Activated T-cell treated with anti-CD3 and anti-CD28 coated beads, Interleukin-2, amount 50 U/mL, for 24 hours (primary cell): ENCODE measurements at regions not wholly inside any gene's neighbourhood (a gene's known extent, or its start where the extent isn't known, plus 50 kb on each side); places are given as distances from the start of the nearest gene placed in this dataset.
"Not testable (repeated sequence)": the region's sequence is repeated elsewhere in the genome, so short reads cannot be mapped to it uniquely, and the experiment has no call there.

Experiments
- DNase-seq: peaks from one replicate; pipeline ENCODE4 v3.0.0-alpha.2; 2020
- H3K27ac Mint-ChIP-seq: 2 replicates; pipeline ENCODE4 v1.8.0; 2020; ENCODE audit warnings: mild to moderate bottlenecking, mixed read lengths
- H3K27me3 Mint-ChIP-seq: 2 replicates; pipeline ENCODE4 v1.8.0; 2020; ENCODE audit warnings: mixed read lengths
- H3K36me3 Mint-ChIP-seq: 2 replicates; pipeline ENCODE4 v1.8.0; 2020; ENCODE audit warnings: low read depth, mixed read lengths
- H3K4me1 Mint-ChIP-seq: 2 replicates; pipeline ENCODE4 v1.8.0; 2020; ENCODE audit warnings: low read depth, mixed read lengths
- H3K4me3 Mint-ChIP-seq: 2 replicates; pipeline ENCODE4 v1.8.0; 2020; ENCODE audit warnings: mild to moderate bottlenecking, moderate library complexity, mixed read lengths
- H3K9me3 Mint-ChIP-seq: 2 replicates; pipeline ENCODE4 v1.8.0; 2020; ENCODE audit warnings: mixed read lengths

DNA sequence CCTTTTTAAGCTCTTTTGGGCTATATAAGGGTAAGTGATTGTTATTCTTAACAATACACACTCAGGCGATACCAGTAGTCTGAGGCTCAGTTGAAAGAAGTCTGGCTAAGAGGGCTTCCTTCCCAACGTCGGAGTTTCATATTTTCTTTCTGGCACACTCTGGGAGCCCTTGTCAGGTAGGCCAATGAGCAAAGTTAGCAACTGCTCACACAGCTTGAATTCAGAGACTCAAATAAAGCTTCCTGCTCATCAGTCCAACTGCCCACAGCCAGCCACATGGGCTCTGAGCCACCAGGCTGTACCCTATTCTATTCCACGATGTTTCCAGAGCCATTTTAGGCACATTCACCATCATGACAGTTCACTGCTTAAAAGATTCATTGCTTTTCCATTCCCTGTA, 155.1 kb upstream of the TBL1XR1 start:
- no peaks in the 10 kb centered on the region for H3K27me3 Mint-ChIP-seq
- H3K9me3 Mint-ChIP-seq = no peaks in the 10 kb centered on the region
- no peak for DNase-seq
- no peak overlapping the region for H3K4me3 Mint-ChIP-seq
- no peaks in the 10 kb centered on the region for H3K36me3 Mint-ChIP-seq
- H3K4me1 Mint-ChIP-seq = peaks cover 61% of the 10 kb centered on the region
- no peak overlapping the region for H3K27ac Mint-ChIP-seq

DNA sequence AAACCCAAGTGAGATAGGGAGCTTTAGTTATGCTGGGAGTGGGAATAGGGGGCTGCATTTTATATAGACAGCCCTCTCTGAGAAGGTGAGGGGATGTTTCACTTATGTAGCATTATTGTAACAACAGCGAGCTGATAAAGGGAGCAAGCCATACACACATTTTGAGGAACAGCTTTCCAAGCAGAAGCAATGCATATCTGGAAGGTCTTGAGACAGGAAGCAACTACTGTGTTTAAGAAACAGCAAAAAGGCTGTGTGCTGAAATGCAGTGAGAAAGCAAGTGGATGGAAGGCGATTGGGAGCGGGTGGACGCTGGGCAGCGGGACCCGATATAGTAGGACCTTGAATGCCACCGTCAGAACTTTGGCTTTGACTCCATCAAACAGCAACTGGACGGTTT, 155.9 kb upstream of the TBL1XR1 start:
- Mint-ChIP-seq H3K9me3 (no peaks in the 10 kb centered on the region), H3K4me1 (peaks cover 61% of the 10 kb centered on the region), H3K27ac (no peak overlapping the region), H3K27me3 (no peaks in the 10 kb centered on the region), H3K36me3 (no peaks in the 10 kb centered on the region), H3K4me3 (no peak overlapping the region)
- no peak for DNase-seq

DNA sequence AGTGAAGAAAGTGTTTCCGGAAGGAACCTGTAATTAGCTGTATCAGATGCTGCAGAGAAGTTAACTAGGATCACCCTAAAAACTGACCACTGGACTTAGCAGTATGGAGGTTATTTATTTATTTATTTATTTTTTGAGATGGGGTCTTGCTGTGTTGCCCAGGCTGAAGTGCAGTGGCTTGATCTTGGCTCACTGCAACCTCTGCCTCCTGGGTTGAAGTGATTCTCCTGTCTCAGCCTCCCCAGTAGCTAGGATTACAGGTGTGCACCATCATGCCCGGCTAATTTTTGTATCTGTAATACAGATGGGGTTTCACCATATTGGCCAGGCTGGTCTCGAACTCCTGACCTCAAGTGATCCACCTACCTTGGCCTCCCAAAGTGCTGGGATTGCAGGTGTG, 156.6 kb upstream of the TBL1XR1 start:
- H3K4me3 Mint-ChIP-seq, H3K27ac Mint-ChIP-seq, H3K27me3 Mint-ChIP-seq, H3K9me3 Mint-ChIP-seq, DNase-seq, H3K36me3 Mint-ChIP-seq: not testable (repeated sequence)
- H3K4me1 Mint-ChIP-seq = peaks cover 65% of the 10 kb centered on the region

DNA sequence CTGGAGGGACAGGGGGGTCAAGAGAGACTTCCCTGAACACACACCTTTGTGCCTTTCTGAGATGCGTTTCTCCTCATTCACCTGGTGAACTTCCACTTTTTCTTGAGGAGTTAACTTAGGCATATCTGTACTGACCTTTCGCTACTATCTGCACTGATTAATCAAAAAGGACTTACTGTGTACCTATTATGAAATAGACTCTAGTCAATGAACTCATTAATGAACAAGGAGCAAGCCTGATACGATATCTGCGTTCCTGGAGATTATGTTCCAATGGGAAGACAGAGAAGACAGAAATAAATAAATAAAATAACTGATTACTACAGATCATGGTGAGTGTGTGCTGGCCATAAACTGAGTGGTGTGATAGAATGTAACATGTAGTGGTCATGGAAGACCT, 157.2 kb upstream of the TBL1XR1 start:
- H3K27me3 Mint-ChIP-seq = no peaks in the 10 kb centered on the region
- peaks cover 65% of the 10 kb centered on the region for H3K4me1 Mint-ChIP-seq
- H3K36me3 Mint-ChIP-seq = no peaks in the 10 kb centered on the region
- H3K27ac Mint-ChIP-seq = no peak overlapping the region
- H3K9me3 Mint-ChIP-seq = no peaks in the 10 kb centered on the region
- H3K4me3 Mint-ChIP-seq = no peak overlapping the region
- DNase-seq = no peak

DNA sequence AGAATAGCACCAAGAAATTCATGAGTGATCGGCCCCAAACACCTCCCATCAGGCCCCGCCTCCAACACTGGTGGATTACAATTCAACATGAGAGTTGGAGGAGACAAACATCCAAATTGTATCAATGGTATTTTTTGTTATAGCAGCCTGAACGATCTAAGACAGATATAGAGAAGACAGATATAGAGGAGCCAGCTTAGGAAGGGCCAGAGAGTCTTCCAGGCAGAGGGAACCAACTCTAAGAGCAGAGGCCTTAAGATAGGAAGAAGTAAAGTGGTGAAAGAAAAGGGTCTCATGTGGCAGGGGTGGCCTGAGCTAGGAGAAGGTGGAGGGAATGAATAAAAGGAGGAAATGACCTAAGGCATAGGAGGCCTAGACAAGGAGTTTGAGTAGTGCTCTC, 158.8 kb upstream of the TBL1XR1 start:
- Mint-ChIP-seq H3K4me3 (no peak overlapping the region), H3K27ac (no peak overlapping the region)
- no peak for DNase-seq

DNA sequence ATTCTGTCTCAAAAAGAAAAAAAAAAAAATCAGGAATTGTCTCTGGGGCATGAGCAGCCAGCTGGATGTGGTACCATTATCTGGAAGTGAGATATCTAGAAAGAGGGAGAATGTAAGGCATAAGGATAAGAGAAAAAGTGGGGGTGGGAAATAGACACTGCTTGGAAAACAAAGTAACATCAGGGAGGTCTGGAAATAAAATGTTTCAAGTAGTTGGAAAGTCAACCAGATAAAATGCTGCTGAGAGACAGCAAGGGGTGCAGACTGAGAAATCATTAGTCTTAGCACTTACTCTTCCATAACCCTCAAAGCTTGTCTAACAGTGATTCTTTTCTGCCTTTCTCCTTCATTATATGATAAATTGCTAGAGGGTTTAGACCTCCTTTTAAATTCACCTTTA, 159.7 kb upstream of the TBL1XR1 start:
- Mint-ChIP-seq H3K4me3 (no peak overlapping the region), H3K27ac (peak overlapping the region; percentile 97), H3K27me3 (no peaks in the 10 kb centered on the region), H3K36me3 (no peaks in the 10 kb centered on the region), H3K9me3 (no peaks in the 10 kb centered on the region), H3K4me1 (peaks cover 68% of the 10 kb centered on the region)
- no peak for DNase-seq

More for the DNA sequence above, 158.8 kb upstream of the TBL1XR1 start:
- Mint-ChIP-seq H3K27me3 (no peaks in the 10 kb centered on the region), H3K36me3 (no peaks in the 10 kb centered on the region), H3K9me3 (no peaks in the 10 kb centered on the region), H3K4me1 (peaks cover 69% of the 10 kb centered on the region)

DNA sequence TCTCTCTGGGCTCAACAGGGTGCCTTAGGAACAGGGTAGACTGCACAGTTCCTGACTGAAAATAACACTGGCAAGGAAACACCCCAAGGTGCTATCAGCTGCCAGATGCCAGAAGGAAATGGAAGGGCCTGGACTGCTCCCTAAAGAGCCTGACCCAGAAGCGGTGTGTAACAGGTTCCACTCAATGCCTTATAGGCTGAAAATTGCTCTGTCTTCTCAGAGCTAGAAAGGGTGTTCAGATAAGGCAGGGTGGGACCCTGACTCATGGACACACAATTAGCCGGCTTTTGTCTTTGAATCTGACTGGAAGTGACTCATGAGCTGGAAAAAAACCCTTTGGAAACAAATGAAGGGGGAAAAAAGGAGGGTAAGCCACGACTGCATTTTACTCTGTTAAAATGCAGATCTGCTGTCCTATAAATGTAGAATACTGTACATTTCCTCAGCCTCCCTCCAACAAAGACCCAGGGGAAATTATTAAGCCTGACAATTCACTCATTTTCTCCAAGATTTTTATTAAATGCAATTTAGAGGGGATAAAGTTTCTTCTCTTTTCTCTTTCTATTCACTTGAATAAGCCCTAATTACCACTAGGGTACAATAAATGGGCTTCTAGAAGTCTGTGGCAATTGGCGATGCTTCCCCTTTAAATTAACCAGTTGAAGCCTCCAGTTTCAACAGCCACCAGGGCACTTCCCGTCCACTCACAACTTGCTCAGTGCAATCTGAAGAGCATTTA, 160.2 kb upstream of the TBL1XR1 start:
- Mint-ChIP-seq H3K4me1 (peaks cover 62% of the 10 kb centered on the region), H3K27me3 (no peaks in the 10 kb centered on the region), H3K9me3 (no peaks in the 10 kb centered on the region), H3K36me3 (no peaks in the 10 kb centered on the region), H3K27ac (peak overlapping the region; percentile 97), H3K4me3 (peak overlapping the region; percentile 74)
- DNase-seq = no peak

DNA sequence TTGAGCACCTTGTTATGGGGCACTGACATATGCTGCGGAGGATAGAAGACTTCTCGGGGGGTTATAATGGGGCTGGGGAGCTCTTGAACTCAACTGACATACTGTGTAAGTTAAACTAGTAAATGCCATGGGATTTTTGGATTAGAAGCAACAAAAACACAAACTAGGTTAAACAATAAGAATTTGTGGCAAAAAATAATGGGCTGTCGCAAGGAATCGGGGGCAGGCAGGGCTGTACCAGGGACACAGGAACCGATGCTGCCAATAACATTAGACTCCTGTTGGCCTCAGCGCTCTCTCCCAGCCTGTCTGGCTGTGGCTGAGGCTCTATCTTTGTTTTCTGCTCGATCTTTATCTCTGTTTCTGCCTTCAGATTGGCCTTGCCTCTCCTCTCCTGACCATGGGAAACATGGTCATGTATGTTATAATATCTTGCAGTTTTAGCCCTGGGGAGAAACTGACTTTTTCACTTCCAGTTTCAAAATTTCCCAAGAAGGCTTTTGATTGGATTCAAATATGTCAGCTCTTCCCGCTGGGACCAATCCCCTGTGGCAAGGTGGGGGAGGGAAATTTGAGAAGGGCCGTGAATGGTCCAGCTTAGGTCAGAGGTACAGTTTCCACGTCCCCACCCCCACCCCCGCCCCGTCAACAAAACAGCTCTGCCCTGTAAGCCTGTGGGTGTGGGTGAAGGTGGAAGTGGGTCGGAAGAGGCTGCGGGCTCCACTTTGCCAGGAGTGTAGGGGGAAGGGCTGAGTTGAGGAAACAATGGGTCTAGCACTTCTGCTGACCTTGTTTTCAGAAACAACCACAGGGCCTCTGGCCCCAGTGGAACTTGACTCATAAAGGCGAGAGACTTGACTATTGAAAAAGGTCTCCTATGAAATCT, 161.1 kb upstream of the TBL1XR1 start:
- Mint-ChIP-seq H3K9me3 (no peaks in the 10 kb centered on the region), H3K4me1 (peaks cover 59% of the 10 kb centered on the region), H3K27me3 (no peaks in the 10 kb centered on the region), H3K4me3 (peak overlapping the region; percentile 74), H3K27ac (peak overlapping the region; percentile 97), H3K36me3 (no peaks in the 10 kb centered on the region)
- DNase-seq = peak; percentile 73

DNA sequence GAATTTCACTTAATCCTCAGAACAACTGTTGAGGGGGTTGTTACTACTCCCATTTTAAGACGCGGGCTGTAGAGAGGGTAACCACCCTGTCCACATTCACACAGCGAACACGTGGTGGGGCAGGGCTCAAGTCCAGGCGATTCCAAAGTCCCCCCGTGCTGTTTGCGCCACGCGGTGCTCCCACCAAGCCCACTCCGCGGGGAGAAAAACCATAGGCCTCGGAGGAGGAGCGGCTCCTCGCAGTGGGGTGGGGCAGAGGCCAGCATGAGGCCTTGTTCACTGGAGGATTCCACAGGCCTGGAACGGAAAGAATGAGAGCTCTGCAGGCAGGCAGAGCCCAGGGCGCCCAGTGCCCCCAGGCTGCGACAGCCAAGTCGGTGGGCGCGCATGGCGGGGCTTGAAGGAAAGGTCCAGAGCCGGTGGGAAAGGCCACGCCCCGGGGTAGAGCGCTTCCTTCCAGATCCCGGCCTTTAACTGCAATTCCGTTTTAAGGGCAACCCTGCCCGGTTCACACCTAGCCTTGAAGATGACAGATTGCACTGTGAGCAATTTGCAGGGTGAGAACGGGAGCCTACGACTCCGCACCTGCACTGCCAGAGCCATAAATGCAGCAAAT, 161.8 kb upstream of the TBL1XR1 start:
- peak; percentile 75 for DNase-seq
- Mint-ChIP-seq H3K27me3 (no peaks in the 10 kb centered on the region), H3K36me3 (no peaks in the 10 kb centered on the region), H3K27ac (peak overlapping the region; percentile 97), H3K4me3 (peak overlapping the region; percentile 74), H3K4me1 (peaks cover 59% of the 10 kb centered on the region), H3K9me3 (no peaks in the 10 kb centered on the region)

DNA sequence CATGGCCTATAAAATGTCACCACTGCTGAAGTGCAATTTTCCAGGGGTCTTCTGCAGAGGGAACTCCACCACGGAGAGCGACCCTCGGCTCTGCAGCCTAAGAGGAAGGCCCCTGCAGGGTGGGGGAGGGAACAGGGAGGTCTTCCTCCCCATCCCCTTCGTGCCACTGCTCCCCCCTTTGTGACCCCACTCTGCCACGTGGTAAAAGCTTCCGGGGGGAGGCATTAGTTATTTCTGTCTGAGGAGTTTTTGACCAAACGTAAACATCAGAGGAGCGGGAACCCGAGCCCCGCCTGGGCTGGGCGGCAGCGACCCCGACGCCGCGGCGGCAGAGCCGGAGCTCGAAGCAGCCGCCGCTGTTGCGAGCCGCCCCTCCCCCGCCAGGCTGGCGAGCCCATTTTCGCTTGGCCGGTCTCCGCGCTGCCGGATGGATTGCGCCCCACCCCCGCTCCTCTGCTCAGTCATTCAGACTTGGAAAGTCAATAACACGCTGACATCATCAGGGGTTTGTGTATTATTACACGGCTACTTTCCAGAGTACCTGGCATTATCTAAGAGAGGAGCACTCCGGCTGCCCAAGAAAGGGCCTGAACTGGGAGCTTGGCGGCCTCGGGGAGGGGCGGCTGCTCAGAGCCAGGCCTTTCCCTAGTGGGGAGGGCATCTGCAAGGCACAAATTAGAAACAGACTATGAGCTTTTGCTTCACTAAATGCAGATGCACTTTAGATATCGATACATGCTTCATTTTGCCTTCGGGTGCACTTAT, 162.5 kb upstream of the TBL1XR1 start:
- Mint-ChIP-seq H3K4me1 (peaks cover 59% of the 10 kb centered on the region), H3K4me3 (peak overlapping the region; percentile 74), H3K36me3 (no peaks in the 10 kb centered on the region), H3K27me3 (no peaks in the 10 kb centered on the region), H3K27ac (peak overlapping the region; percentile 97), H3K9me3 (no peaks in the 10 kb centered on the region)
- DNase-seq = peak; percentile 98

DNA sequence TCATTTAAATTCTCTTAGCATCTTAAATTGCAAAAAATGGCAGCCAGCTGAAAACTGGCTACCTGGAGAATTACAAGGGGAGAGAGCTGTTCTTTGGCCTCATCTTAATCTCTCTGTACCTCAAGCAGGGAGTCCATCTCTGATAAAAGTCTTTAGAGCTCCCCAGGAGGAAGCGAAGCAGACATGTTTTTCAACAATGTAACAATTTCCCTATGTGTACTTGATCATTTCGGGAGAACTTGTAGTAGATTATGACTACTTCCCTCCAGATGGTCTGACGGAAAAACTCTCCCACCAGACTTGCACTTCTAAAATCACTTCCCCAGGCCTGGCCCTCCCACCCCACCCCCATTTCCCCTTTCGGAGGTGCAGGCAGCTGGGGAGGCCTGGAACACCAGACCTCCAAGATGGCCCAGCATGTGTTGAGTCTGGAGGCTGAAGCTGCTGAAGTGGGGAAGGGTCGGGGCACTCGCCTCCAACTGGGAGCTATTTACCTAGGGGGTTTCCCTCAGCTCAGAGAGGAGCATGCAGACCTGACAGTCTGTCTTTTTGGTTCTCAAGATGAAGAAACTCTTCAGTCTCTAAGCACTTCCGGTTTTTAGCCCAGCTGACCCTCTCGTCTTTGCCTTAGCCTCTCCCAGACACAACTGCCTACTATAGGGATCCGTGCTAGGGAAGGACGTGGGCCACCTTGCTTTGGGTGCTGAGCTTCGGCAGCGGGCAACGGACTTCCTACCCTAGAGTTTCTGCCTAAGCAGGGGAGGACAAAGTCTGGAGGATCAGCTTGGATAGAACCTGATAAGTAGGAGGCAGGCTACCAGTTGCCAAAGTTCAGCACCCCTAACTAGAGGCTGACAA, 164.0 kb upstream of the TBL1XR1 start:
- no peak for DNase-seq
- Mint-ChIP-seq H3K4me1 (peaks cover 54% of the 10 kb centered on the region), H3K36me3 (no peaks in the 10 kb centered on the region), H3K4me3 (peak overlapping the region; percentile 74), H3K27ac (peak overlapping the region; percentile 97), H3K9me3 (no peaks in the 10 kb centered on the region), H3K27me3 (no peaks in the 10 kb centered on the region)

DNA sequence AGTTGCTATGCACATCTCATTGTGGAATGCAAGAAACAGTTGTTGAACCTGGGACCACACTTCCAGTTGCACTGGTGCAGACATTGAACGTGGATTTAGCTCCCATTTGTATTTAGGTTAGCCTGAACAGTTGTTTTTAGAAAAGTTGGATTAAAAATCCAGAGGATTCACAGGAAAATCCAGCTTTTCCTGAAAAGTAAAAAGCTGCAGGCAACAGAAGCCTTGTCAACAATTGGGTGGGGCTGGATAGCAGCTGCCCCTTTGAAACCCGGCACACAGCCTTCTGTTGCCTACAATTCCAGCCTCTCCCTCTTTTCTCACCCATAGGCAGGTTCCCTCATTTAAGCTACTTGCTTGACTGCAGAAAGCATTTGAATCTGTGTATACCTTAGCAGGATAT, 165.3 kb upstream of the TBL1XR1 start:
- no peak for DNase-seq
- H3K4me1 Mint-ChIP-seq = peaks cover 43% of the 10 kb centered on the region
- no peaks in the 10 kb centered on the region for H3K27me3 Mint-ChIP-seq
- H3K36me3 Mint-ChIP-seq = no peaks in the 10 kb centered on the region
- no peak overlapping the region for H3K4me3 Mint-ChIP-seq
- H3K9me3 Mint-ChIP-seq = no peaks in the 10 kb centered on the region
- H3K27ac Mint-ChIP-seq = no peak overlapping the region

DNA sequence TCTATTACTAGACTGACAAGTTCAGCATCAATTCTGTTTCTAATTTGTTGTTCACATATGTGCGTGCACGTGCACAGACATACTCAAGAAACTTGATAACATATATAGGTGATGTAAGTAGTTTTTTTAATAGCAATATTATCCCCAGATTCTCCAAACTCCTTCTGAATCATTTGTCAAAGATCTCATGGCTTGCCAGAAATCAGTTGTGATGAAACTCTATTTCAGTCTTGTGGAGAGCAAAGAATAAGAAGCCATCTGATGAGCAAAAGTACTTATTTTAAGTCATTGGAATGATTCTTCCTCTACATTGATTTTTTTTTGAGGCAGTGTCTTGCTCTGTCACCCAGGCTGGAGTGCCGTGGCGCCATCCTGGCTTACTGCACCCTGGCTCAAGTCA, 167.0 kb upstream of the TBL1XR1 start:
- Mint-ChIP-seq H3K27me3 (no peaks in the 10 kb centered on the region), H3K4me3 (no peak overlapping the region), H3K27ac (no peak overlapping the region), H3K36me3 (no peaks in the 10 kb centered on the region), H3K4me1 (peaks cover 27% of the 10 kb centered on the region), H3K9me3 (no peaks in the 10 kb centered on the region)
- DNase-seq = no peak
